ENCODE measurements at regions not wholly inside any gene's neighbourhood (a gene's known extent, or its start where the extent isn't known, plus 50 kb on each side); places are given as distances from the start of the nearest gene placed in this dataset.

GRCh38 chr17:77664097-77664729 lies 294.3 kb upstream of the TNRC6C start:
- TF ChIP-seq CTCF (IDR thresholded peaks at IDR 0.05; ENCODE audit: low read depth, low read length, missing input control) (no peak), TAF1 (conservative IDR thresholded peaks at IDR 0.05) (no peak)

Data from liver (tissue), 3 donors.